GM12878 (cell line): ENCODE measurements at regions not wholly inside any gene's neighbourhood (a gene's known extent, or its start where the extent isn't known, plus 50 kb on each side); places are given as distances from the start of the nearest gene placed in this dataset.
A peak's percentile ranks its signal among the peaks of the same experiment; 100 is the strongest.

Experiments used
- ATAC-seq: fragments of 200-7000 bp; cut with Tn5 transposase; 3 replicates; pipeline ENCODE4 v1.9.1; 2020; ENCODE audit warnings: mild to moderate bottlenecking, moderate library complexity
- BruUV-seq: library from RNA; stranded (reverse); fragments of 400-500 nt; replicated peaks from 2 replicates; lab custom pipeline; 2021; lab: Mats Ljungman, UMichigan
- CTCF ChIA-PET: fragments of 300-600 bp; sonication (Branson Sonifier 250); formaldehyde crosslinking; extraction: SDS; loops from one replicate; lab custom pipeline; 2021; ENCODE audit warnings: inconsistent platforms; lab: Yijun Ruan, JAX
- POLR2A ChIA-PET: fragments of 350-600 bp; formaldehyde crosslinking; extraction: SDS; loops from one replicate; lab custom pipeline; 2021; ENCODE audit warnings: inconsistent platforms; lab: Charles Lee
- RAD21 ChIA-PET: fragments of 300-600 bp; sonication (Branson Sonifier 250); formaldehyde crosslinking; loops from one replicate; lab custom pipeline; 2023; ENCODE audit warnings: antibody characterized with exemption; ENCODE audit not compliant: unreplicated experiment; lab: Charles Lee
- SMC1A ChIA-PET: fragments of 300-600 bp; sonication (Branson Sonifier 250); formaldehyde crosslinking; loops from one replicate; lab custom pipeline; 2023; ENCODE audit not compliant: unreplicated experiment, uncharacterized antibody; lab: Charles Lee
- DNase-seq: peaks from one replicate; pipeline ENCODE4 v3.0.0-alpha.2; 2011; ENCODE audit warnings: low read depth, low spot score
- FAIRE-seq: peaks from 3 replicates; lab custom pipeline; 2011; peaks lifted over from hg19 to GRCh38; lab: Jason Lieb, UNC
- H2AFZ ChIP-seq: 2 replicates; pipeline ENCODE4 v1.6.0; 2011; ENCODE audit warnings: low read depth, low read length, control low read depth; ENCODE audit not compliant: control insufficient read depth
- H3K27ac ChIP-seq: 2 replicates; pipeline ENCODE4 v1.5.1; 2011; ENCODE audit warnings: control low read depth; ENCODE audit not compliant: control insufficient read depth, insufficient read depth
- H3K27me3 ChIP-seq, 2 experiments: replicated peaks in 1 of 2; 2 replicates each; pipeline versions ENCODE4 v1.6.0 to v1.6.1; 2011; ENCODE audit warnings: low read length in 1 of 2; ENCODE audit not compliant: control insufficient read depth in 2 of 2, insufficient read depth in 2 of 2
- H3K36me3 ChIP-seq, 2 experiments: 2 replicates each; pipeline ENCODE4 v1.5.1; 2011; ENCODE audit warnings: low read length in 1 of 2; ENCODE audit not compliant: control insufficient read depth in 2 of 2, insufficient read depth in 2 of 2
- H3K4me1 ChIP-seq: 2 replicates; pipeline ENCODE4 v1.6.1; 2011; ENCODE audit warnings: mild to moderate bottlenecking, low read length, moderate library complexity, mixed read lengths; ENCODE audit not compliant: control insufficient read depth, insufficient read depth
- H3K4me2 ChIP-seq: 2 replicates; pipeline ENCODE4 v1.6.0; 2011; ENCODE audit warnings: control low read depth; ENCODE audit not compliant: control insufficient read depth, insufficient read depth
- H3K4me3 ChIP-seq: fragments of 200-600 bp; sonication (generic); 2 replicates; pipeline ENCODE4 v1.5.1; 2016
- H3K79me2 ChIP-seq: 2 replicates; pipeline ENCODE4 v1.6.0; 2011; ENCODE audit warnings: low read length; ENCODE audit not compliant: control insufficient read depth, insufficient read depth
- H3K9ac ChIP-seq: 2 replicates; pipeline ENCODE4 v1.8.0; 2011; ENCODE audit warnings: low read length, control low read depth, mixed read lengths; ENCODE audit not compliant: control insufficient read depth, insufficient read depth
- H3K9me3 ChIP-seq: replicated peaks from 3 replicates; pipeline ENCODE4 v1.5.1; 2011; ENCODE audit warnings: mild to moderate bottlenecking, low read length; ENCODE audit not compliant: control insufficient read depth, insufficient read depth
- H4K20me1 ChIP-seq: 2 replicates; pipeline ENCODE4 v1.6.0; 2011; ENCODE audit not compliant: control insufficient read depth, insufficient read depth
- ASH2L ChIP-seq: fragments of 300-600, 200-600 bp; sonication (generic); IDR thresholded peaks from 2 replicates; pipeline ENCODE4 v1.6.1; 2017; ENCODE audit warnings: low read depth, mild to moderate bottlenecking, borderline replicate concordance
- MAX ChIP-seq: IDR thresholded peaks from 2 replicates; pipeline ENCODE4 v1.6.1; 2012; ENCODE audit warnings: low read depth, low read length, improper control_type of control experiment
- MYC ChIP-seq: IDR thresholded peaks from 2 replicates; pipeline ENCODE4 v1.6.1; 2011; ENCODE audit warnings: mild to moderate bottlenecking, low read length, moderate library complexity, inconsistent platforms; ENCODE audit not compliant: insufficient read depth, insufficient replicate concordance, insufficient read length, severe bottlenecking
- SP1 ChIP-seq: IDR thresholded peaks from one replicate; pipeline ENCODE4 v1.6.1; 2011; ENCODE audit warnings: low read depth, low read length
- SRF ChIP-seq, 2 experiments: IDR thresholded peaks; 2 replicates each; pipeline ENCODE4 v1.6.1; 2011; ENCODE audit warnings: low read depth in 2 of 2, low read length in 2 of 2, mild to moderate bottlenecking in 1 of 2, moderate library complexity in 1 of 2
- STAT1 ChIP-seq: fragments of 450-650 bp; conservative IDR thresholded peaks from 2 replicates; pipeline ENCODE4 v1.6.1; 2014; ENCODE audit warnings: antibody characterized with exemption, mild to moderate bottlenecking
- STAT3 ChIP-seq: IDR thresholded peaks from 2 replicates; pipeline ENCODE4 v1.6.1; 2011; ENCODE audit warnings: low read depth, low read length, improper control_type of control experiment
- TCF7 ChIP-seq: IDR thresholded peaks from 2 replicates; pipeline ENCODE4 v1.6.1; 2014; ENCODE audit warnings: antibody characterized with exemption, borderline replicate concordance
- ZBED1 ChIP-seq: IDR thresholded peaks from 2 replicates; pipeline ENCODE4 v1.6.1; 2016; ENCODE audit warnings: borderline replicate concordance
- WGBS: methylation state at CpG from one replicate; pipeline ENCODE4 v1.1.6; 2016; ENCODE audit warnings: low lambda C conversion rate; ENCODE audit not compliant: insufficient replicate concordance, insufficient coverage; ENCODE audit errors: missing lambda C conversion rate; 5-methylcytosine and 5-hydroxymethylcytosine counted together
- in situ Hi-C: fragments of 300-500 bp; cut with MboI; formaldehyde crosslinking; loops from 9 replicates; pipeline ENCODE4 v1.14.3; 2018; ENCODE audit warnings: mixed read lengths
- intact Hi-C: fragments of 100-400 bp; cut with micrococcal nuclease; formaldehyde crosslinking; loops from one replicate; pipeline ENCODE4 v1.14.2; 2022; ENCODE audit not compliant: unreplicated experiment
- TF ChIP-seq, protein P1 (sequence below): fragments of 450-650 bp; IDR thresholded peaks from 2 replicates; pipeline ENCODE4 v1.6.1; 2017; ENCODE audit warnings: antibody characterized with exemption, mild to moderate bottlenecking, moderate library complexity
- TF ChIP-seq, protein P2 (sequence below): IDR thresholded peaks from 2 replicates; pipeline ENCODE4 v1.6.1; 2012; ENCODE audit warnings: low read depth, low read length, improper control_type of control experiment

GRCh38 chr22:22158207-22158816 lies 86.3 kb upstream of the VPREB1 start:
- POLR2A ChIA-PET = interaction anchor here (0.5 to 2.0 kb wide), 6 partner anchors 10 to 139 kb away, joined by 3 to 6 read pairs (median 5); no protein-coding TSS in a partner anchor
- SMC1A ChIA-PET = interaction anchor here (0.8 to 3.9 kb wide), 27 partner anchors 8 to 802 kb away, joined by 3 to 47 read pairs (median 7); no protein-coding TSS in a partner anchor
- no TSS peak for BruUV-seq
- Histone ChIP-seq H3K36me3 (no peaks in the 10 kb centered on the region), H4K20me1 (no peaks in the 10 kb centered on the region), H3K4me3 (no peak overlapping the region), H3K9ac (no peak overlapping the region), H3K27ac (no peak overlapping the region), H3K4me1 (peaks cover 20% of the 10 kb centered on the region), H3K79me2 (no peaks in the 10 kb centered on the region), H3K9me3 (no peaks in the 10 kb centered on the region), H3K4me2 (no peak overlapping the region), H2AFZ (no peak overlapping the region), H3K27me3 (no peaks in the 10 kb centered on the region)
- CTCF ChIA-PET = interaction anchor here (1.0 to 3.9 kb wide), 21 partner anchors 10 to 799 kb away, joined by 3 to 75 read pairs (median 13); no protein-coding TSS in a partner anchor
- TF ChIP-seq ASH2L = no peak
- TF ChIP-seq ZBED1 = no peak
- TF ChIP-seq SRF (IDR thresholded peaks at IDR 0.05; ENCODE audit: low read depth in 2 of 2, low read length in 2 of 2) = no peak
- intact Hi-C loops = loop anchor here (5.0 kb wide), 1 partner anchor 96 kb away; no protein-coding TSS in a partner anchor
- FAIRE-seq (no peak), ATAC-seq (no peak), DNase-seq (no peak)
- RAD21 ChIA-PET = interaction anchor here (0.8 to 3.7 kb wide), 19 partner anchors 9 to 799 kb away, joined by 3 to 39 read pairs (median 7); no protein-coding TSS in a partner anchor
- 93% methylated on average over 4 of the region's 4 CpGs for WGBS
- in situ Hi-C loops = loop anchor here (5.0 to 10.0 kb wide), 3 partner anchors 39 to 796 kb away; no protein-coding TSS in a partner anchor

GRCh38 chr22:22157348-22157725 lies 87.2 kb upstream of the VPREB1 start:
- BruUV-seq = no TSS peak
- TF ChIP-seq TCF7 (no peak), SP1 (no peak), STAT1 (no peak), MAX (no peak), MYC (no peak), STAT3 (no peak)
- TF ChIP-seq, protein P1, sequence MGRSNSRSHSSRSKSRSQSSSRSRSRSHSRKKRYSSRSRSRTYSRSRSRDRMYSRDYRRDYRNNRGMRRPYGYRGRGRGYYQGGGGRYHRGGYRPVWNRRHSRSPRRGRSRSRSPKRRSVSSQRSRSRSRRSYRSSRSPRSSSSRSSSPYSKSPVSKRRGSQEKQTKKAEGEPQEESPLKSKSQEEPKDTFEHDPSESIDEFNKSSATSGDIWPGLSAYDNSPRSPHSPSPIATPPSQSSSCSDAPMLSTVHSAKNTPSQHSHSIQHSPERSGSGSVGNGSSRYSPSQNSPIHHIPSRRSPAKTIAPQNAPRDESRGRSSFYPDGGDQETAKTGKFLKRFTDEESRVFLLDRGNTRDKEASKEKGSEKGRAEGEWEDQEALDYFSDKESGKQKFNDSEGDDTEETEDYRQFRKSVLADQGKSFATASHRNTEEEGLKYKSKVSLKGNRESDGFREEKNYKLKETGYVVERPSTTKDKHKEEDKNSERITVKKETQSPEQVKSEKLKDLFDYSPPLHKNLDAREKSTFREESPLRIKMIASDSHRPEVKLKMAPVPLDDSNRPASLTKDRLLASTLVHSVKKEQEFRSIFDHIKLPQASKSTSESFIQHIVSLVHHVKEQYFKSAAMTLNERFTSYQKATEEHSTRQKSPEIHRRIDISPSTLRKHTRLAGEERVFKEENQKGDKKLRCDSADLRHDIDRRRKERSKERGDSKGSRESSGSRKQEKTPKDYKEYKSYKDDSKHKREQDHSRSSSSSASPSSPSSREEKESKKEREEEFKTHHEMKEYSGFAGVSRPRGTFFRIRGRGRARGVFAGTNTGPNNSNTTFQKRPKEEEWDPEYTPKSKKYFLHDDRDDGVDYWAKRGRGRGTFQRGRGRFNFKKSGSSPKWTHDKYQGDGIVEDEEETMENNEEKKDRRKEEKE = no peak
- TF ChIP-seq, protein P2, sequence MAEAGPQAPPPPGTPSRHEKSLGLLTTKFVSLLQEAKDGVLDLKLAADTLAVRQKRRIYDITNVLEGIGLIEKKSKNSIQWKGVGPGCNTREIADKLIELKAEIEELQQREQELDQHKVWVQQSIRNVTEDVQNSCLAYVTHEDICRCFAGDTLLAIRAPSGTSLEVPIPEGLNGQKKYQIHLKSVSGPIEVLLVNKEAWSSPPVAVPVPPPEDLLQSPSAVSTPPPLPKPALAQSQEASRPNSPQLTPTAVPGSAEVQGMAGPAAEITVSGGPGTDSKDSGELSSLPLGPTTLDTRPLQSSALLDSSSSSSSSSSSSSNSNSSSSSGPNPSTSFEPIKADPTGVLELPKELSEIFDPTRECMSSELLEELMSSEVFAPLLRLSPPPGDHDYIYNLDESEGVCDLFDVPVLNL = no peak

More at GRCh38 chr22:22157348-22157725, 87.2 kb upstream of the VPREB1 start:
- no peaks in the 10 kb centered on the region for H3K27me3 ChIP-seq
- FAIRE-seq (peak; percentile 89), DNase-seq (peak; percentile 46), ATAC-seq (peak; percentile 71)
- 95% methylated on average over 2 of the region's 2 CpGs for WGBS
- H3K79me2 ChIP-seq = no peaks in the 10 kb centered on the region
- no peaks in the 10 kb centered on the region for H3K36me3 ChIP-seq
- H3K4me1 ChIP-seq = peaks cover 15% of the 10 kb centered on the region
- no peaks in the 10 kb centered on the region for H4K20me1 ChIP-seq
- H3K4me3 ChIP-seq = no peak overlapping the region
- peak overlapping the region; percentile 86 for H3K27ac ChIP-seq
- H3K4me2 ChIP-seq = peak overlapping the region; percentile 64
- H2AFZ ChIP-seq = peak overlapping the region; percentile 98
- peak overlapping the region; percentile 83 for H3K9ac ChIP-seq
- ChIA-PET CTCF (interaction anchor here (0.7 to 3.9 kb wide), 34 partner anchors 10 to 800 kb away, joined by 3 to 75 read pairs (median 8); no protein-coding TSS in a partner anchor), RAD21 (interaction anchor here (0.9 to 3.7 kb wide), 22 partner anchors 10 to 797 kb away, joined by 3 to 39 read pairs (median 6); partner anchors contain the start of gene PPM1F), POLR2A (interaction anchor here (0.5 to 2.0 kb wide), 6 partner anchors 9 to 141 kb away, joined by 3 to 6 read pairs (median 5); no protein-coding TSS in a partner anchor), SMC1A (interaction anchor here (0.7 to 3.9 kb wide), 34 partner anchors 9 to 803 kb away, joined by 3 to 47 read pairs (median 5); no protein-coding TSS in a partner anchor)
- H3K9me3 ChIP-seq = no peaks in the 10 kb centered on the region
- intact Hi-C loops = loop anchor here (1.0 to 5.0 kb wide), 4 partner anchors 10 to 95 kb away; no protein-coding TSS in a partner anchor
- in situ Hi-C loops = loop anchor here (5.0 to 10.0 kb wide), 3 partner anchors 40 to 797 kb away; no protein-coding TSS in a partner anchor
